ENCODE measurements at regions not wholly inside any gene's neighbourhood (a gene's known extent, or its start where the extent isn't known, plus 50 kb on each side); places are given as distances from the start of the nearest gene placed in this dataset.

DNA sequence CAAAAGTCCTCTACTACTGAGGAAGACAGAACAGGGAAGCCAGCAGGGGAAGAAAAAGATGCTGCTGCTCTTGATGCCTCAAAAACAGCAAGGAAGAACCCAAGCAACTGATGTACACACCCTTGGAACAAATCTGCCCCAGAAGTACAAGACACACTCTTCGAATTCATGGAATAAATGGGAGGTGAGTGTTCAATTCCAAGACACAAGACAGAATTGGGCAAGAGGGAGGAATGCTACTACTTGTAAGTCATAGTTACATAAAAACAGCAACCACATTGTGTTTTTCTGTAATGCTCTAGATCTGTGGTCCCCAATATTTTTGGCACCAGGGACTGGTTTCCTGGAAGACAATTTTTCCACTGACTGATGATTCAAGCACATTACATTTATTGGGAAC is 58.0 kb upstream of the H2AZ1 start:
- TF ChIP-seq POLR2A (IDR thresholded peaks at IDR 0.05) (no peak), POLR2AphosphoS5 (IDR thresholded peaks at IDR 0.05) (no peak), EP300 (IDR thresholded peaks at IDR 0.05) (no peak)
- TF ChIP-seq, protein P1, sequence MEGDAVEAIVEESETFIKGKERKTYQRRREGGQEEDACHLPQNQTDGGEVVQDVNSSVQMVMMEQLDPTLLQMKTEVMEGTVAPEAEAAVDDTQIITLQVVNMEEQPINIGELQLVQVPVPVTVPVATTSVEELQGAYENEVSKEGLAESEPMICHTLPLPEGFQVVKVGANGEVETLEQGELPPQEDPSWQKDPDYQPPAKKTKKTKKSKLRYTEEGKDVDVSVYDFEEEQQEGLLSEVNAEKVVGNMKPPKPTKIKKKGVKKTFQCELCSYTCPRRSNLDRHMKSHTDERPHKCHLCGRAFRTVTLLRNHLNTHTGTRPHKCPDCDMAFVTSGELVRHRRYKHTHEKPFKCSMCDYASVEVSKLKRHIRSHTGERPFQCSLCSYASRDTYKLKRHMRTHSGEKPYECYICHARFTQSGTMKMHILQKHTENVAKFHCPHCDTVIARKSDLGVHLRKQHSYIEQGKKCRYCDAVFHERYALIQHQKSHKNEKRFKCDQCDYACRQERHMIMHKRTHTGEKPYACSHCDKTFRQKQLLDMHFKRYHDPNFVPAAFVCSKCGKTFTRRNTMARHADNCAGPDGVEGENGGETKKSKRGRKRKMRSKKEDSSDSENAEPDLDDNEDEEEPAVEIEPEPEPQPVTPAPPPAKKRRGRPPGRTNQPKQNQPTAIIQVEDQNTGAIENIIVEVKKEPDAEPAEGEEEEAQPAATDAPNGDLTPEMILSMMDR (IDR thresholded peaks at IDR 0.05), result no peak
